Pulmonary artery endothelial cell (primary cell): ENCODE measurements at regions not wholly inside any gene's neighbourhood (a gene's known extent, or its start where the extent isn't known, plus 50 kb on each side); places are given as distances from the start of the nearest gene placed in this dataset.
A peak's percentile ranks its signal among the peaks of the same experiment; 100 is the strongest.

Experiments used
- DNase-seq: peaks from one replicate; pipeline ENCODE4 v3.0.0-alpha.2; 2011; ENCODE audit warnings: low read depth, low spot score

DNA sequence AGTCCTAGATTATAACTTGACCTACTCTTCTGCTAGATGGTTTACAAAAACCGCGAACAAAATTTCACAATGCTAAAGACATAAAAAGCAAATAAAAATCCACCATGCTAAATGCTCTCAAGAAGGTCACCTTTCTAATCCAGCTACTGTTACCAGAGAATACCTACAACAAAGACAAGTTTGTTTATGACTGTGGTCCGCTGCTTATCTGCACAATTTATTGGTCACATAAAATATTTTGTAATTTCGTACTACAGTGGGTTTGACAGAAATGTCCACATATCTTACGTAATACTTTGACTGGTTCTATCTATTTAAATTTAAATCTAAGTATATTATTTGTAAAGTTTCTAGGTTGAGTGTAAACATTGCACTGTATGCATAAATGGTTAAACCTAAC is 257.6 kb upstream of the ZNF608 start:
- no peak for DNase-seq

DNA sequence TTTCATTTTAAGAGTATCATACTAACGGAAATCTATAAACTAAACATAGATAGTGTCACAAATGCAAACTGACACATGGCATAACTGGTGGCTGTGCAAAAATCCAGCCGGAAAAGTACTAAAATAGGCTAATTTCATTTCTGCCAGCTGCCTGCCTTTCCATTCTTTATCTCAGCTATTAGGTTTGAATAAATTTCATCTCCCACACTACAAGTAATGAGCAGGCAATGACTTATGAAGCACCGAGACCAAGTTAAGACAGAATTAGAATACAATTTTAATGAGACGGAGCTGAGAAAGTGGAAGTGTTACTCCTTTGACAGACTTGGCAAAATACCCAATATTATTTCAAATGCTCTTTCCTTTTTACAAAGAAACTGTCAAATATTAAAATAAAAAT is 258.8 kb upstream of the ZNF608 start:
- DNase-seq: no peak

DNA sequence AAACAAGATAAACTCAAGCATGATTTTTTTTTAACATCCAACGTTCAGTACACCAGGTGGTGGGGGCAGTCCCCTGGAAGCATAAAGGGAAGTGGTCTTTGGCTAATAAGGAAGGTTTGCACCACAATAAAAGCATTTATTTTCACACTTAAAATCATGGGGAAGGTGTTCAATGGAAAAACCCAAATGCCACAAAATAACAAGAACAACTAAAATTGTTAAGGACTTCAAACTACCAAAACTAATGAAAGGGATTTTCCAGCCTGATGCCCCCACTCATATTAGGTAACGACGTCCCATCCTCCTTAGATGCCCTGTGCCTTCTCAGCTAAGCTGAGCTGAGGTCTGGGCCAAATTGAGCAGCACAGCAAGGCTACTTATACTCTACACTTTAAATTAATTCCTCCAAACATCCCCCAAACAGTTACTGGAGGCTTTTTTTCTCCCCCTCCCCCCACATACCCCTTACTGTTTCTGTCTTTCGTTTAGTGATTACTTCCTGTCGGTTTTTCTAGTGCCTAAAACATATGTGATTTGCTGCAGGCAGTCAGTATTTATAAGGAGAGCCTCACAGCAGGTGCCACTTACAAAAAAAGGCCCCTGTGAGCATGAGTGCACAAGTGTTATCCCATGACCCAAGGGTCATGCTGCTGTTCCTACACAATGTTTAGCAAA is 259.7 kb upstream of the ZNF608 start:
- DNase-seq: no peak

DNA sequence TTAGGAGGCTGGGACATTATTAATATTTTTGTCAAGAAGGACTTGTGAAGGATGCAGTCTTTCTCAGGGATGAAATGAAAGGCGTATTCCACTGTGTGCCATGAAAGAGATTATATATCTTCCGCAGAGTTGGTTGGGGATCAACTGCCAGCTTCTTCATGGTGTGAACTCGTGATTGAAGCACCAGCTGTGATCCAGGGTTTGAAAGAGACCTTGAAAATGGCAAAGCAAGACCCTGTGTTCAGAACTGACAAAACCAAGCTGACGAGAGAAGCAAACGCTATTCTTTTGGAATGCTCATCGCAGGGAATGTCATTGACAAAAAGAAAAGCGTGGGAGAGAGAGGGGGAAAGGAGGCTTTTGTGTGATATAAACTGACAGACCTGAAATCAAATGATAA is 263.9 kb upstream of the ZNF608 start:
- no peak for DNase-seq

DNA sequence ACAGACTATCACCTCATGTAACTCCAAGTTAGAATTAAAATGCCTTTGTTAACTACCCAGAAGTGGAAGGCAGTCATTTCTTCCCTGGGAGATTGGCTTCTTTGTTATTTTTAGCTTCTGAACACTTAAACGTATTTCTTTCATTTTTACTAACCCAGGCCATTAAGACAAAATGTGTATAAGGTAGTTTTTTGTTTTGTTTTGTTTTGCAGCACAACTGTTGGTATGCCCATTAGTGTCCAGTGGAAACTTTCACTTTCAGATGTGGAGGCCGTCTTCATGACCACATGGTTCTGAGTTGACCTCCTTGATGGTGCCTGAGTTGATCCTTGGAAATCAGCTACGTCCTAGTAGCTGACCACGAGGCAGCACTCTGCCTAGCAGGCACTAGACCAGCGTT is 264.6 kb upstream of the ZNF608 start:
- no peak for DNase-seq

DNA sequence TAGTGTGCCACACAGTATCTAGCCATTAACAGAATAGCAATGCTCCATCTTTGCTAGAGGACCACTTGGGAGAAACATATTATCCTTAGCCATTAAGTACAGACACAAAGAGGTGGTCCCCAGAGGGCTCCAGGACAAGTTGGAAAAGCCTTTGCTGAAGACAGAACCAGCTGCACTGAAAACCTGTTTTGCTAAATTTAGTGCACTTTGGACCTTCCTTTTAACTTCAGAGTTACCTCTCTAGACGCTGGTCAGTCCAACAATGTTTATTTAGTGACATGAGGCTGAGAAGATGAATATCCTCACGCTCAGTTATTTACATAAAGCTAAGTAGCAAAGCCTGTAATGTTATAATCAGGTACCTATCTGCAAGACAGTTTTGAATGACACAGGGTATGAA is 265.0 kb upstream of the ZNF608 start:
- no peak for DNase-seq

DNA sequence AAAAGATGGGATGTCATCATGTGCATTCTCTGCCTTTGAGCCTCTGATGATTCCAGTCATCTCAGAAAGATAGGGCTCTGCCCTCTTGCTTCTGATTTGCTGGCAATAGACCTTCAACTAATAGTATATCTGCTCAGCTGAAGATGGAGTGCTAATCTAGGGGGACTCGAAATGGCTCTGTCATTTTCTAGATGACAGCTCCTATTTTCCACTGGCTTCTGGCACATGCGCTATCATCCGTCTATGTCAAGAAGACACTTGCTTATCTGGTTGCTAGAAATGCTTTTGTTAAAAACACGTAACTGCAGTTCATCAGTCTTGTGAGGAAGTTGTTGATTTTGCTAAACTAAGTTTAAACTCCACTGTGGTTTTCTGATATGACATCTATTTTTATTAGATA is 265.5 kb upstream of the ZNF608 start:
- DNase-seq: no peak

DNA sequence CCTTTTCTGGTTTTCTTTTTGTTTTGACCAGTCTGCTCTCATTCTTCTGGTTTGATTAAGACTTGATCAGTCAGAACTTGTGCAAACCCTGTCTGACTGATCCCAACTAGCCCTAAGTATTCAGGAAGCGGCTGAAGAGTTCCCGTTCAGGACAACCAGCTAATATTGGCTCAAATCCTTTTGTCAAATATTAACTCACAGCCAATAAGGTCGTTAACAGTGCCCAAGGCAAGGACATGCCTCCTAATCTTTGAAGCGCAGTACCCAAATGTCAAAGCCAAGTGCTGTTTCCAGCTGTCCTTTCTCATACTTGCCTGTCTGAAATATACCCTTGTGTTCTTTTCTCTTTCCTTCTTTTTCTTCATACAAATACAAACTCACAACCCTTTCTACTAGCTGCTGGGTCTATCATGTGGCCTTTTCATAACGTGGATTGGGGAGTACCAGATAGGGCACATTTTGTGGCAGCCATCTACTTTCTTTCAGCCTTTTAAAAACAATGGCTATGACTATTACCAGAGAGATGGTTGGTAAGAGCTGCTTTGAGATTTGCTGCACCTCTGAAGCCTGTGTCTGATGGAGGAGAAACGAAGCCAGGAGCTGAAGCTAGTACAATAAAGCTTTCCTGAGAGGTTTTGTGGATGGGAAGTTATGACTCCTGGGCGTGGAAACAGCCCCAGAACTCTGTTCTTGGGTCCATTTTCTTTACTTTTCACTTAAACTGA is 266.4 kb upstream of the ZNF608 start:
- DNase-seq: no peak

DNA sequence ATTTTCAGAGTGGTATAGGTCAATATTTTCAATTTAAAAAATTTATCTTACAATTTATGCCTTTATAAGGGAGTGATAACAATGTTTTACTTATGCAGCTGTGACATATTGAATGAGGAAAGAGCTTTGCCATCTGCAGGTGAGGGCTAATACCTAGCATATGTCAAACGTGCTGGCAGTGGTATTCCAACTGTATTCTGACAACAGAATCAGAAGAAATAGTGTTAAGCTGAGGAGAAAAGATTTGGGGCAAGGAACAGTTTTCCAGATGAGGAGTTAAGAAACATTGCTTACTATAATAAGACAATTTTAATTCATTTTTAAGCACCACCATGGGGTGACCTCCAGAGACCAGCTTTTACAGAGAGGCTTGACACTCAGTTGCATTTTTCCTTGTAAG is 267.8 kb upstream of the ZNF608 start:
- DNase-seq: no peak

DNA sequence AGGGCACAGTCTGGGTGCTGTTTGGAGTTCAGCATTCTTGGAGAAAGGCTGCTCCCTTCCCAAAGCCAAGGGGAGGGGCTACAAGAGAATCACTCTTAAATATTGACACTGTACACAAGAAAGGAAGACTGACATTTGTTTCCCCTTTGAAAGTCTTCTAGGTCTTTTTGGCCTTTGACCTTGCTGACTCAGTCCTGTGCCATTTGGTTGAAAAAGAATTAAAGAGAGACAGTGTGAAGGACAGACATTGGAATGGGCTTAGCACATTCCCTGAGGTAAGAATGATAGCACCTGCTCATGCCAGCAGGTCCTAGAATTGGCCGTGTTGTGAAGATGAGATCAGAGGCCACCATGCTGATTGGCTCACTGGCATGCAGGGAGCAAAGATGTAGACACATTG is 271.4 kb upstream of the ZNF608 start:
- DNase-seq: no peak

DNA sequence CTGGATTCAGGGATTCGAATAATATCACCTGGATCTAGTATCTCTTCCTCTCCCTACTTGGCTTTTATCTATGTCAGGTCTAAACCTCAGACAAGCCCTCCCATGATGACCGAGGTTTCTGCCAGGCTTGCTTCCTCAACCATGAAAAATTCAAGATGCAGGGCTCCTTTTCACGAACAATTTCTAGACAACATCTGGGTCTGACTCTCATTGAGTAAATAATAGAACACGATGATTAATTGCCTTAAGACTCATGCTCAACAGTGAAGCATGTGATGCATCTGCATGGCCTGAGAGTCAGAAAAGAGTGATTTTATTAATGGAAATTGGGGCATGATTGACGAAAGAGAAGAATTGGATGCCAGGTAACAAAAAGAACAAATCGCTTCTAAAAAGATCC is 277.2 kb upstream of the ZNF608 start:
- DNase-seq: no peak

DNA sequence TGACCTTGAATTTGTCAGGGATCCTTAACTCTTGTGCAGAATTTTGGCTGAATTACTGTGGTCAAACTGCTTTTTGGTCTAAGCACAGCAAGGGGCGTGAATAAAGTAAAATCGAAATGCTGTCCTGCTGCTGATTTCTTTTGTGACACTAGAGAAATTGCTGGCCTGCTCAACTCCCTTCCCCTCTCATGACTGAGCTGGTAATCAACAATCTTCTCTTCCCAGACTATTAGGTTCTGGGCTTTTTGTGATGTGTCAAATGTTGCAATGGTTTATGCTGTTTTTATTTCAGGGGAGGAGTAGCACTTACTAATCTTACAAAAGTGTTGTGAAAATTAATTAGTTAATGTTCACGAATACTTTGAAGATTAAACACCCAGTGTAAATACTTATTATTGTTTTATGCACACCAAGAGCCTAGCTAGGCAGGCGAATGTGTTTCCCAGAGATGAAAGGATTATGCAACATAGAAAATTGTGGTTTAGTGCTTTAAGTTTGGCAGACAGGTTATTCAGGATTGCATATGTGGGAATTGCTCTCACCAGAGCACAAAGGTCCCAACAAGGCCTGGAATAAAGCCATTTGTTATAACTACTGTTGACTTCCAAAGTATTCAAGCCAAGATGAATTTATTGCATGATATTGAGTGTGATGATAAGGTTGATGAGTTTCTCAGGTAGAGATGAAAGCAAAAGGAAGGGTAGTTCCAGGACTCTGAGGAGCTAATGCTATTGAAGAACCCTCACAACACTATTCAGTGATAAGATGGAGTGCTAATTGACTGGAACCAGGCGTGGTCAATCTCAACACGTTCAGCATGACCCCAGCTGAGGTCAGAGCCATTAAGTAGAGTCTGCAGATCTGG is 280.7 kb upstream of the ZNF608 start:
- DNase-seq: no peak

DNA sequence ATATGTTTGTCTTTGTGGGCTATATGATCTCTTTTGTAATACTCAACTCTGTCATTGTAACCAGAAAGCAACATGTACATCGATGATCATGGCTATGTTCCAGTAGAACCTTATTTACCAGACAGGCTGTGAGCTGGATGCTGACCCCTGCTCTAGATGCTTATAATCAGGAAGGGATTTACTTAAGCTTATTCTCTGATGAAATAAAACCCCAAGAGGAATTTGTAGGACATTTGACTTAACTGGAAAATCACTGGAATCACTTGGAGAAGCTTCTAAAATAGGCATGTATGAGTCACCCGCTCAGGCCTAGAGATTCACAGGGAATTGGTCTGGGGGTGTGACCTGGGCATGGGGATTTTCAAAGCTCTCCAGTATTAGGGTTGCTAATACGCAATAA is 285.8 kb upstream of the ZNF608 start:
- no peak for DNase-seq

DNA sequence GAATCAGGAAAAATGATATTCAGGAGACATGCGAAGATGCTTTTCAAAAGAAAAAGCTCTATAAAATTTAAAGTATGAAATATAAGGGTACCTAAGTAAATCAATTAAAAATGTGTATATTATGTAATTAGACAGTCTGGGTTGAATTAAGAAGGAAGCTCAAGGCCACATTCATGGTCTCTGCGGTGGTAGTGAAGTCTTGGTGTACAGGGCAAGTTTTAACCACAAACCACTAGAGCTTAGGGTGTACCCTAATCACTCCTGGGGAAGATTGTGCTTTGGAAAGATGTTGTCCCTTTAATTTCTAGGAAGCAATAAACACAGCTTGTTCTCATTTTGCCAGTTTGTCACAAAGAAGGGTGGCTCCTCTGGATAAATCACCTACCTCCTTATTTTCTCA is 287.2 kb upstream of the ZNF608 start:
- no peak for DNase-seq

DNA sequence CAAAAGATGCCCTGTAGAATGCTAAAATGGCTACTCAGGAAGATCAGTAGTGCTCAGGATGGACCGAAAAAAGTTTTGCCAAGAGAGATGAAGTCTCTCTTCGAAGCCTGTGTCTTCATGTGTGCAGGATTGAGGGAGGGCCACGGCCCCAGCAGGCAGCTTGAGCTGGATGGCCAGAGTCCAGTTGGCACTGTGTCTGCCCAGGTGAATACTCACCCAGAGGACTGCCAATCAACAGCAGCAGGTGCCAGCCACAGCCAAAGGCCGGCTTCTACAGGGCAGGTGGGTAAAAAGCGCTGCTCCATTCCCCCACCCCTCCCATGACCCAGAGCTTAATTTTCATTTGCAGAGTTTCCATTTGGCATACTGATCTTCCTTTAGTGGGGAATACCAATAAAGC is 287.9 kb upstream of the ZNF608 start:
- no peak for DNase-seq

DNA sequence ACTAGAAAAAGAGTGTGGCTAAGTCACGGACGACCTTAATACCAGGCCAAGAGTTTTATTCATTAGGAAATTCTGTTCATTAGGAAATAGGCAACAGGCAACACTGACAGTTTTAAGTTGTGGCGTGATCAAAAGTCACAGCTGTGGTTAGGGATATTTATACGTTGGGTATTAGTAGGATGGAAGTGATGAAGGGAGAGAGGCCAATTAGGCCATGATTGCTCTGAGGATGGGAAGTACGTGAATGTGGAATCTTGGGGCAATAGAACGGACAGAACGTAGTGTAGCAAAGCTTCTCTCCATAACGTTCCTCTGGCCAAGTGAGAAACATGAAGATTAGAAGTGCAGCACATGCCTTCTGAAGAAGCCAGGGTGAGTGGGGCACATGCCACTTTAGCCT is 290.1 kb upstream of the ZNF608 start:
- no peak for DNase-seq

DNA sequence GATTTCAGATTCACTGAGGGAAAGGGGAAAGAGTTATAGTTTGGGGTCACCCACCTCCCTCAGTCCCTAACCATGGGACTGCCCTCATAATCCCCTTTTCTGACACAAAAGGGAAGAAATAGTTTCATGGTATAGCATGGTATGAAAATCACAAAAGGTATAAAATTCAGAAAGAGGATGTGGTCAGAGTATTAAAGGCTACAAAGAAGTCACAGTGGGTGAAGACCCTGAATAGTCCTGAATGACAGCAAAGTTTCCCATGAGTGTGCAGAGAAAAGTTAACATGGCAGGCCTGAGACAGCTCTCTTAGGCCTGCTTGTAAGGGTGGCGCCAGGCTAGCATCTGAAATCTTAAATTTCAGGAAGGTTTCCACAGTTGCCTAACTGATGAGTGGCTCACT is 290.6 kb upstream of the ZNF608 start:
- no peak for DNase-seq

DNA sequence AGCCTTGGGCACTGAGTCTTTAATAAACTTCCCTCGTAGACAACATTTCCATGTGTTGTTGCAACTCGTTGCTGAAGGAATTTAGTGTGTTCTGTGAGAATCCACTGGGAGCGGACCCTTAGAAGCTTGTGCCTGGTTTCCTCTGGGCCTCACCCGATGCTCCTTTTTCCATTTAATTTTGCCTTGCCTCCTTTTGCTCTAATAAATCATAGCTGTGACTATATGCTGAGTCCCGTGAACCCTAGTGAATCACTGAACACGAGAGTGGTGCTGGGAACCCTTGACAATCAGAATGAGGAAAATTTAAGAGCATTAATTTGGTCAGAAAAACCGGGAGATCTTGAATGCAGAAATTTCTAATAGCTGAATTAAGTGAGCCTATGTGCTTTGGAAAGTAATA is 291.1 kb upstream of the ZNF608 start:
- DNase-seq: no peak

DNA sequence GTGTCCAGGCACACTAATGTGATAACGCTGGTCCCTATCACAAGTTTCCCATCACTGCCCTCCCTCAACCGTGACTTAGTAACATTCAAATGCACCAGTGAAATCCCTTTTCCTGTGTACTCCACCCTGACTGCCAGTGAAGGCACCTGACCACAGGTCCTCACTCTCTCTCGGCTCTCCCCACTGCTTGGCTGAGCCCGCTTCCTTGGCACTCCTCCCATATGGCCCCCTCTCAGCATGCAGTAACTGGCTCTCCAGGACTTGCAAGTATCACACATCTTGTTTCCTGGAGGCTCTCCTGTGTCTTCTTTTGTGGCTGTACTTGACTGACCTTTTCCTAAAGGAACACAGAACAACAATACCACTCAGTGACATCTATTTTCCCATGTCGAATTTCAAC is 292.0 kb upstream of the ZNF608 start:
- DNase-seq: no peak

DNA sequence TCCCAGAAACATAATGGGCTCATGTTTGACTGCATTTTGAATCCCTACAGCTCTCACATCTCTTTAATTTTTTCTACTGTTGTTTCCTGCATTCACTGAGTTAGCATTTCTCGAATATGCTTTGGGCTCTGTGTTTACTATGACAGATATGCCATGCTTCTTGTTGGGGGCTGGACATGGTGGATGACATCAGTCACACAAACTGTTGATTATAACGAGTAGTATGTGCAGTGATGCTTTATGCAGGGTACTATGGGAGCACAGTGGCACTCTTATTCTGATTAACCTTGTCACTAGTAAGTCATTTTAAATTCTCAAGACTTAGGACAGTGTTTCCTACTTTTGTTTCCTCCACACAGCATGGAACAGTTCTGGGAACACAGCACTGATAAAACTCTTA is 295.4 kb upstream of the ZNF608 start:
- no peak for DNase-seq

DNA sequence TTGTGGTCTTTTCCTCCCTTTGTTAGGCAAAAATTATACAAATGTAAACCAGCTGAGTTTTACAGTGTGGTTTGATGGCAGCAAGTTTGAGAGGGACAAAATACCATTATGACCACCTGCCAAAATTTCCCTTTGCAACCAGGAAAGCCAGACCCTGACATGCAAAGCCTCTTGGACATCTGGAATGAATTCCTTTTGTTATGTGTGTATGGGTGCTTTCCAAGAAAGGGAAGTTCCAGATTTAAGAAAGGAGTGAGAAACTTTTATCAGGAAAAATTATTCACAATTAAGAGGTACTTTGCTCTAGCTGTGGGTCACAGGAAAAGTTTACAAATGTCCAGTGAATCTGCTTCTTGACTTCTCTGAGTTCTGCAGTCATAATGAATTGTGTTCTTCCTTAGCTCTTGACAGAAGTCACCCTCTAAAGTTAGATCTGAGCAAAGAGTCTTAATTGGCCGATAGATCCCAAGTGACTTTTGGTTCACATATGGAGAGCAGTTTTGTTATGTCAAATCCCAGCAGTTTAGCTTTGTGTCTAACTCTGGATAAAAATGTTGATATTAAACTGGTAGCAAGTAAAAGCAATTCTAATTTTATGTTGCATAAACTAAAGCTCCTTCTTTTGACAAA is 295.9 kb upstream of the ZNF608 start:
- DNase-seq: no peak

DNA sequence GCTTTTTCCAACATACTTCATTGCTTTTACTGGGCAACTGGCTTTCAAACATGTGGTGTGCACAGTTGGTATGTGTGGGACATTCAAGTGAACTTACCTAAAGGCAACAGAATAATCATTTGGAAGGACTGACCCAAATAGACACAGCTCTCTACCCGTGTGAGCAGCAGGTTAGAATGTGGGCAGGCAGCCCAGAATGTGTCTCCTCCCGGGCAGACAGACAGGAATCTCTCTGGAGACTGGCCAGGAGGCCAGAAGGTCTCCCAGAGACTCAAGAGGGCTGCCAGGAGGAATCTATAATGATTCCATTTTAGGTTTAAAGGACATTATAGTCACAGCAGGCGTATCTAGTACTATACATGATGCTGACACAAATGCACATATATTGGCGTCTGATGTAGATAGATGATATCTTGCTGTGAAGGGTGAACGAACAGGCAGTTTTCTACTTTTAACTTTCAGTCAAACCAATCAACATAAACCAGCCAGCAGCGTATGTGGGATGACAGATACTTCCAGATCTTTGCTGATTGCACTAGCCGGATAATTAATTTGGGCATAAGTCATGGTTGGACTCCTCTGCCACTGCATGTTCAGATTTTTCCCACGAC is 297.4 kb upstream of the ZNF608 start:
- DNase-seq: peak; percentile 71
